Endothelial cell (in vitro differentiated cells): ENCODE measurements at regions not wholly inside any gene's neighbourhood (a gene's known extent, or its start where the extent isn't known, plus 50 kb on each side); places are given as distances from the start of the nearest gene placed in this dataset.
"Not testable (repeated sequence)": the region's sequence is repeated elsewhere in the genome, so short reads cannot be mapped to it uniquely, and the experiment has no call there.

Experiments
- DNase-seq: peaks from one replicate; pipeline ENCODE4 v3.0.0; 2021; ENCODE audit warnings: low spot score
- H3K27ac Mint-ChIP-seq: one replicate; pipeline ENCODE4 v1.8.0; 2021; ENCODE audit warnings: mixed read lengths, inconsistent platforms; ENCODE audit not compliant: unreplicated experiment
- H3K27me3 Mint-ChIP-seq: one replicate; pipeline ENCODE4 v1.8.0; 2021; ENCODE audit warnings: mild to moderate bottlenecking, moderate library complexity, mixed read lengths, inconsistent platforms; ENCODE audit not compliant: unreplicated experiment
- H3K36me3 Mint-ChIP-seq: one replicate; pipeline ENCODE4 v1.8.0; 2021; ENCODE audit warnings: mild to moderate bottlenecking, low read depth, mixed read lengths, inconsistent platforms; ENCODE audit not compliant: unreplicated experiment
- H3K4me1 Mint-ChIP-seq: one replicate; pipeline ENCODE4 v1.8.0; 2021; ENCODE audit warnings: mild to moderate bottlenecking, mixed read lengths, inconsistent platforms; ENCODE audit not compliant: unreplicated experiment
- H3K4me3 Mint-ChIP-seq: one replicate; pipeline ENCODE4 v1.8.0; 2021; ENCODE audit warnings: mild to moderate bottlenecking, mixed read lengths, inconsistent platforms; ENCODE audit not compliant: unreplicated experiment
- H3K9me3 Mint-ChIP-seq: one replicate; pipeline ENCODE4 v1.8.0; 2021; ENCODE audit warnings: mixed read lengths, inconsistent platforms; ENCODE audit not compliant: unreplicated experiment
- TF ChIP-seq, protein P1 (sequence below): fragments of 200-600 bp; sonication (generic); IDR thresholded peaks from one replicate; pipeline ENCODE4 v1.5.0; 2021; ENCODE audit warnings: antibody characterized with exemption; ENCODE audit not compliant: unreplicated experiment

DNA sequence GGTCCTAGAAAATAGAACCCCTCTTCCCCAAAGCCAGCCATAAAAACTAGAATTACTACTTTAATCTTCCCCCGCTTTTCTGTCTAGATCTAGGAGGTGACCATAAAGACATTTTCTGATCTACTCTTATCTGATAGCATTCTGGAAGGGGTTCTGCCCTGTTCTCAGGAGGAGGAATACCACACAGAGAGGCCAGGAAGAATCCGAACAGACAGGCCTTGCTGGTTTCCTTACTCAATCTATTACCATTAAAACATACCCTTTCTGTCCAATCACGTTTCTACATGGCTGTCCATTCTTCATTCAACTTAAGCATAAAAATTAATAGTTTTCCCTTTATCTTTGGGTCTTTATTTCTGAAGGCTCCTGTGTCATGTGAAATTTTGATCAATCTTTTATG is 198.7 kb downstream of the GPAT3 start:
- H3K27ac Mint-ChIP-seq = no peak overlapping the region
- no peaks in the 10 kb centered on the region for H3K9me3 Mint-ChIP-seq
- no peak overlapping the region for H3K4me3 Mint-ChIP-seq
- DNase-seq = no peak
- H3K4me1 Mint-ChIP-seq = no peaks in the 10 kb centered on the region
- TF ChIP-seq, protein P1, sequence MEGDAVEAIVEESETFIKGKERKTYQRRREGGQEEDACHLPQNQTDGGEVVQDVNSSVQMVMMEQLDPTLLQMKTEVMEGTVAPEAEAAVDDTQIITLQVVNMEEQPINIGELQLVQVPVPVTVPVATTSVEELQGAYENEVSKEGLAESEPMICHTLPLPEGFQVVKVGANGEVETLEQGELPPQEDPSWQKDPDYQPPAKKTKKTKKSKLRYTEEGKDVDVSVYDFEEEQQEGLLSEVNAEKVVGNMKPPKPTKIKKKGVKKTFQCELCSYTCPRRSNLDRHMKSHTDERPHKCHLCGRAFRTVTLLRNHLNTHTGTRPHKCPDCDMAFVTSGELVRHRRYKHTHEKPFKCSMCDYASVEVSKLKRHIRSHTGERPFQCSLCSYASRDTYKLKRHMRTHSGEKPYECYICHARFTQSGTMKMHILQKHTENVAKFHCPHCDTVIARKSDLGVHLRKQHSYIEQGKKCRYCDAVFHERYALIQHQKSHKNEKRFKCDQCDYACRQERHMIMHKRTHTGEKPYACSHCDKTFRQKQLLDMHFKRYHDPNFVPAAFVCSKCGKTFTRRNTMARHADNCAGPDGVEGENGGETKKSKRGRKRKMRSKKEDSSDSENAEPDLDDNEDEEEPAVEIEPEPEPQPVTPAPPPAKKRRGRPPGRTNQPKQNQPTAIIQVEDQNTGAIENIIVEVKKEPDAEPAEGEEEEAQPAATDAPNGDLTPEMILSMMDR = no peak
- peaks cover 2% of the 10 kb centered on the region for H3K27me3 Mint-ChIP-seq
- no peaks in the 10 kb centered on the region for H3K36me3 Mint-ChIP-seq

GRCh38 chr4:83732114-83732635 is 196.3 kb downstream of the GPAT3 start:
- peaks cover 2% of the 10 kb centered on the region for H3K27me3 Mint-ChIP-seq
- no peaks in the 10 kb centered on the region for H3K9me3 Mint-ChIP-seq
- H3K27ac Mint-ChIP-seq = no peak overlapping the region
- H3K4me3 Mint-ChIP-seq = no peak overlapping the region
- TF ChIP-seq, protein P1 = no peak
- H3K36me3 Mint-ChIP-seq = no peaks in the 10 kb centered on the region
- no peak for DNase-seq
- H3K4me1 Mint-ChIP-seq = no peaks in the 10 kb centered on the region

DNA sequence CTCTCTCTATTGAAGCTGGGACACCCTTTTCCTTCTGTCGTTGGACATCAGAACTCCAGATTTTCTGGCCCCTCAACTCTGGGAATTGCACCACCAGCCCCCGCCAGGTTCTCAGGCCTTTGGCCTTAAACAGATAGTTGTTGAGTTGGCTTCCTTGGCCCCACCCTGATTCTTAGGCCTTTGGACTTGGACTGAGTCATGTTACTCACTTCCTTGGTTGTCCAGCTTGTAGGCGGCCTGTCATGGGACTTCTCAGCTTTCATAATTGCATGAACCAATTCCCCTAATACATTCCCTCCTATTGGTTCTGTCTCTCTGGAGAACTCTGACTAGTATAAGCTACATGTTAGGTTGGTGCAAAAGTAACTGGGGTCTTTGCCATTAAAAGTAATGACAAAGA is 195.7 kb downstream of the GPAT3 start:
- no peaks in the 10 kb centered on the region for H3K36me3 Mint-ChIP-seq
- TF ChIP-seq, protein P1 = no peak
- H3K27me3 Mint-ChIP-seq = peaks cover 2% of the 10 kb centered on the region
- H3K9me3 Mint-ChIP-seq = no peaks in the 10 kb centered on the region
- no peak overlapping the region for H3K4me3 Mint-ChIP-seq
- no peak overlapping the region for H3K27ac Mint-ChIP-seq
- no peaks in the 10 kb centered on the region for H3K4me1 Mint-ChIP-seq
- DNase-seq = no peak

GRCh38 chr4:83730958-83731357 is 195.1 kb downstream of the GPAT3 start:
- H3K4me1 Mint-ChIP-seq, H3K9me3 Mint-ChIP-seq, DNase-seq, H3K4me3 Mint-ChIP-seq, H3K36me3 Mint-ChIP-seq, H3K27me3 Mint-ChIP-seq, H3K27ac Mint-ChIP-seq: not testable (repeated sequence)

DNA sequence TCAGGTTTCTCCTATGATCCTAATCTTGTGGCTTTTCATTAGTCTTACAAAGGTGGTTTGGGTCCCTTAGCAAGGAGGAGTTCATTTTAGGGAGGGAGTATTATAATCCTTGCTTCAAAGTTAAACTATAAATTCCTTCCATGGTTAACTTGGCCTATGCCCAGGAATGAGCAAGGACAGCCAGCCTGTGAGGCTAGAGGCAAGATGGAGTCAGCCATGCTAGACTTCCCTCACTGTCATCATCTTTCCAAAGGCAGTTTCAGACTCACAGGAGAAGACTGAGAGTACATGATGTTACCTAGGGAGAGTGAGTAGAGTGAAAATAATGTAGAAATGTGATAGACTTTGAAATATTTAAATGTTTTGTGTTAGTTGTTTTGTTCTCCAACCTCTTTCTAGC is 192.3 kb downstream of the GPAT3 start:
- TF ChIP-seq, protein P1 = no peak
- no peaks in the 10 kb centered on the region for H3K9me3 Mint-ChIP-seq
- no peak for DNase-seq
- no peak overlapping the region for H3K27ac Mint-ChIP-seq
- H3K27me3 Mint-ChIP-seq = peaks cover 2% of the 10 kb centered on the region
- H3K36me3 Mint-ChIP-seq = no peaks in the 10 kb centered on the region
- H3K4me3 Mint-ChIP-seq = no peak overlapping the region
- H3K4me1 Mint-ChIP-seq = no peaks in the 10 kb centered on the region
